T-helper 2 cell (primary cell): ENCODE measurements at regions not wholly inside any gene's neighbourhood (a gene's known extent, or its start where the extent isn't known, plus 50 kb on each side); places are given as distances from the start of the nearest gene placed in this dataset.
"Not testable (repeated sequence)": the region's sequence is repeated elsewhere in the genome, so short reads cannot be mapped to it uniquely, and the experiment has no call there.

Source experiments
- DNase-seq, 5 experiments: peaks; one replicate each; pipeline versions ENCODE4 v3.0.0 to v3.0.0-alpha.2; 2012 to 2022

- no peak for DNase-seq
Measured at GRCh38 chr7:85396676-85397075, 209.8 kb upstream of the SEMA3D start.

GRCh38 chr7:85392789-85393188 lies 205.9 kb upstream of the SEMA3D start:
- DNase-seq, result no peak

GRCh38 chr7:85392326-85392725 lies 205.5 kb upstream of the SEMA3D start:
- no peak for DNase-seq

- DNase-seq, result no peak
Measured at GRCh38 chr7:85386460-85386859, 199.6 kb upstream of the SEMA3D start.

- no peak for DNase-seq
Measured at GRCh38 chr7:85384392-85384791, 197.5 kb upstream of the SEMA3D start.

GRCh38 chr7:85381212-85381611 lies 194.4 kb upstream of the SEMA3D start:
- DNase-seq, result no peak

GRCh38 chr7:85376589-85376988 lies 189.7 kb upstream of the SEMA3D start:
- DNase-seq, result no peak

GRCh38 chr7:85356916-85357315 lies 170.1 kb upstream of the SEMA3D start:
- DNase-seq, result no peak

GRCh38 chr7:85343484-85343883 lies 156.6 kb upstream of the SEMA3D start:
- DNase-seq, result no peak

- DNase-seq, result no peak
Measured at GRCh38 chr7:85342781-85343180, 155.9 kb upstream of the SEMA3D start.

GRCh38 chr7:85341973-85342372 lies 155.1 kb upstream of the SEMA3D start:
- no peak for DNase-seq

- DNase-seq, result no peak
Measured at GRCh38 chr7:85341121-85341520, 154.3 kb upstream of the SEMA3D start.

- no peak for DNase-seq
Measured at GRCh38 chr7:85336086-85336485, 149.2 kb upstream of the SEMA3D start.

GRCh38 chr7:85335113-85335512 lies 148.3 kb upstream of the SEMA3D start:
- DNase-seq, result not testable (repeated sequence)

- DNase-seq, result no peak
Measured at GRCh38 chr7:85328456-85328998, 141.7 kb upstream of the SEMA3D start.

- no peak for DNase-seq
Measured at GRCh38 chr7:85324145-85324799, 137.4 kb upstream of the SEMA3D start.

GRCh38 chr7:85322252-85322651 lies 135.4 kb upstream of the SEMA3D start:
- DNase-seq, result no peak

- DNase-seq, result no peak
Measured at GRCh38 chr7:85320699-85321476, 134.0 kb upstream of the SEMA3D start.

GRCh38 chr7:85316489-85316888 lies 129.6 kb upstream of the SEMA3D start:
- no peak for DNase-seq

- DNase-seq, result no peak
Measured at GRCh38 chr7:85310301-85310700, 123.4 kb upstream of the SEMA3D start.

GRCh38 chr7:85306115-85306514 lies 119.3 kb upstream of the SEMA3D start:
- no peak for DNase-seq

- DNase-seq, result no peak
Measured at GRCh38 chr7:85294176-85294575, 107.3 kb upstream of the SEMA3D start.

- no peak for DNase-seq
Measured at GRCh38 chr7:85292908-85293576, 106.2 kb upstream of the SEMA3D start.

GRCh38 chr7:85290269-85290668 lies 103.4 kb upstream of the SEMA3D start:
- no peak for DNase-seq
